DMS79 treated with DMSO at 0.1 percent for 48 hours (cell line): ENCODE measurements at regions not wholly inside any gene's neighbourhood (a gene's known extent, or its start where the extent isn't known, plus 50 kb on each side); places are given as distances from the start of the nearest gene placed in this dataset.
"Not testable (repeated sequence)": the region's sequence is repeated elsewhere in the genome, so short reads cannot be mapped to it uniquely, and the experiment has no call there.

Experiments
- DNase-seq: peaks from one replicate; lab custom pipeline; 2025; lab: John Stamatoyannopoulos, UW

DNA sequence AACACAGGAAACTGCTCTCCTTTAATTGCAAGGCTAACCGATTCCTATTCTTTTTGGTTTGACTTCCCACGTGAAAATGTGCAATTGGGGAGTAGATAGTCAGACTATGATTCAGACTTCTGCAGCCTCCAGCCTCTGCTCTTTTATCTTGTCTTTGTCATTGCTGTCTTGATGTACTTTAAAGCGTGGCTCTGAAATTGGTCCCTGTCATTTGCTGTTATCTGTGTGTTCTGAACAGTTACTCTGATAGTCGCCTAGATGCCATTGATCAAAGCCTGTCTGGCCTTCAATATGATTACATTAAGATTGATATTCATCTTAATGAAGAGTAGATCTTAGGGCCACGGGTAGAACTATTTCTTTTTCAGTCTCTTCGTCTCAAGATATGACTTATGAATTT is 799.2 kb downstream of the REEP3 start:
- DNase-seq = no peak

DNA sequence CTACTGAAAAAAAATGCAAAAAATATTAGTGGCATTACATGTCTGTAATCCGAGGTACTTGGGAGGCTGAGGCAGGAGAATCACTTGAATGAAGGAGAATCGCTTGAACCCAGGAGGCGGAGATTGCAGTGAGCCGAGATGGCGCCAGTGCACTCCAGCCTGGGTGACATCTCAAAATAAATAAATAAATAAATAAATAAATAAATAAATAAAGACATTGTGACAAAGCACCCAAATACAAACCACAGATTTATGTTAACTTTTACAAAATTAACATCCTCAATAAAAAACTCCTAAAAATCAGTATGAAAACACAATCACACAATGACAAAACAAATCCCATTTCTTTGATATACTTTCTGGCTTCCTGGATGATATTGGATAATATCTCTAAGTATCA is 808.3 kb downstream of the REEP3 start:
- no peak for DNase-seq

DNA sequence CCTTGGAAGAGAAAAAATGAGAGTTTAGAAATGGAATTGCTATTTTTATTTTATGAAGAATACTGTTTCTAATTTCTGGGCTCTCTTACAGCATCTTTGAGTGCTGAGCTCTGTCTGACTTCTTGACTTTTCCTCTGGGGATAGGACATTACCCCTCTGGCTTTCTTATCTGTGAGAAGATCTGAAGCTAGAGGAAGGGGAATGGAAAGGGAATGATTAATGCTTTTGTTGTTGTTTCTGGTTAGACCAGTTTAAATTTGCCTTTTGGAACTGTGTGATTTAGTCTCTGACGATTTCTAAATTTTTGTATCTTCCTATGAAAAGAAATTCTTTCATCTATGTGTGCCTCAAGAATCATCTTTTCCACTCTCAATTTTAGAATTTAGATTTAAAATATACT is 811.4 kb downstream of the REEP3 start:
- no peak for DNase-seq

DNA sequence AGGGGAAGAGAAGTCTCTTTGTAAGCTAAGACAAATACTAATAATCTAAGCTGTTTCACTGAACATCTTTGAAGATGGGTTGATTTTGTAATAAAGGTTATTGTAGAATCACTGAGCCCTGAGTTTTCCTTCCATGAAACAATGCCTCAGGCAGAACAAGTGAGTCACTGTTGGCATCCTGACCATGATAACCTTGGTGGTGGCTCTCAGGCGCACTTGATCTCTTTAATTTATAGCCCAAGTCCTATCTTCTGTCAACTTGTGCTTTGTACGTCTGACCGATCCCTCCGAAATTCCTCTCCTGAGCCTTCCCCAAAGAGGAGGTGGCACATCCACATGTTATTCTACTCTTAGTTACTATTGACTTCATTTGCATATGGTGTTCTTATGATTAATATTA is 812.9 kb downstream of the REEP3 start:
- no peak for DNase-seq

DNA sequence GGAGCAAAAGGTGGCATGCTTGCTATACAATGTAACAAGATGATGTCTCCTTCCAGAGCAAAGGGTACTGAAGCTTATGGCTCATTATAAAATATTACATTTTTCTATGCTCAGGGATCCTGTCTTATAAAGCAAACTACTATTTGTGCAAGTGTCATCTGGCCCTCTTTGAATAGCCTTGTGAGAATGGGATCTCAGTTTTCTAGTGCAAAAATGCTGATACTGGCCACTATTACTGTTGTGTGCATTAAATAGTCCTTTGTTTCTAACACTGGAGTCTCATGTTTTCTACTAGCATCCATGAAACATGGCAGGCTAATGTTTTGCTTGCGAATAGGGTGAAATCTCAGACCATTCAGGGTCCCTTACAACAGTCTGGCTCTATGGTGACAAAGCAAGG is 823.0 kb downstream of the REEP3 start:
- DNase-seq = no peak

DNA sequence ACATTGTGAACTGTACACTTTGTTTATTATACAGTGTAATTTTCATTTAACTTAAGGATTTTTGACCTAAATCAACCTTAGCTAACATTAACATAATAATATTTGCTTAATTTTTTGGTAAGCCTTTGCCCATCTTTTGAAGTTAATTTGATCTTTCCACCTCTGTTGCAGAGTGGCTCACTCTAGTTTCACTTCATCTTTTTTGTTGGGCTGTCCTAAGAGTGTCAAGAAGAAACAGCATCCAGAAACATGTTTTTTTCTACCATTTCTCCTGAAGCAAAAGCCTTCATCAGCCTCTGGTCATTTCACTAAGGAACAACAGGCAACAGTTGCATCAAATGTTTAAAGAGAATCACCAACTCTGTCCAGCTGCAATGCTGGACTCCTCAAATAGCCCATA is 824.7 kb downstream of the REEP3 start:
- DNase-seq = no peak

DNA sequence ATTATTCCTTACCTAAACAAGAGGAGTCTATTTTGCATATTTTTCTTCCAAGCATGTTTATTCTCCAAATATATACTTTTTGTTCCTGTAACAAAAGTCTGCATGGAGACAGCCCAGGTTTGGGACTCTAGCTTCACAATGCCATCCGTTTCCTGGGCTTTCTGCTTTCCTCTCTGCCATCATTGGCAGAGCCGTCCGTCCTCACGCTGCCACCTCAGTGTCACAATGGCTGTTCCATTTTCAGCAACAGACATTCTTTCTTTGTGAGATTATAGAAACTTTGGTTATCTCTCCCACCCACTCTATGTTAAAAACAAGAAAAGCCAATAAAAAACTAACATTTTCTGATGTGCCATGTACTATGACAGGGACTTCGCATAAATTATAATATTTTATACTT is 825.2 kb downstream of the REEP3 start:
- no peak for DNase-seq

DNA sequence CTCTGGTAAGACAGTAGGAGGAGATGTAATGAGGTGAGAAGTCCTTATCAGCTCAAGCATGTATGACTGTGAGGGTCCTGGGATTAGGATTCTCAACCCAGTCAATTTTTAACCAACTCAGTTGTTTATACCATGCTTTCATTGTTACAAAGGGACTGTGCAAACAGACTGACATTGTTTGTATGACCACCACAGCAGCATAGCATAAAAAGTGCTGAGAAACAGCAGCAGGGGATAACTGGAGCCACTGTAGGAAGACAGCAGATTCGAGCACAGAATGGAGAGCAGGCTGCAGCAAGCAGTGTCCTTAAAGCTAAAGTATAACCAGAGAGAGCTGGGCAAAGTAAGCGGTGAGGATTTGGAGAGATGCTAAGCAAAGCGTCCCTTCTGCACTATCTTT is 829.5 kb downstream of the REEP3 start:
- DNase-seq = no peak

DNA sequence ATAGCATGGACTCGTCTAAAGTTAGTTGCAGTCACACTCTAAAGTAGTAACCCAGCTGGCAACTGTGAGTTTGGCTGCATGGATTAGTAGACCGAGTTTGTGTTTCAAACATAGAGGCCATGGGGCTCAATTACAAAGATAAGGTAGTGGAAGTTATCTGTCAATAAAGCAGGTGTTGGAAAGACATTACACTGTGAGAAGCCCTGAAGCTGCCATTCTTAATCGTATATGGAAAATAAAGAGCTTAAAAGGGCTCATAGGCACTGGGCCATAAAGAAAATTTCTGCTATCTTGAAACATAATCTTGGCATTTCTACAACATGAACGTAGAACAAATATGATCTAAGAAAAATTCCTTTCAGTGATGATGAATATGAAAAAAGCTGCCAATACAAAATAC is 837.7 kb downstream of the REEP3 start:
- no peak for DNase-seq

DNA sequence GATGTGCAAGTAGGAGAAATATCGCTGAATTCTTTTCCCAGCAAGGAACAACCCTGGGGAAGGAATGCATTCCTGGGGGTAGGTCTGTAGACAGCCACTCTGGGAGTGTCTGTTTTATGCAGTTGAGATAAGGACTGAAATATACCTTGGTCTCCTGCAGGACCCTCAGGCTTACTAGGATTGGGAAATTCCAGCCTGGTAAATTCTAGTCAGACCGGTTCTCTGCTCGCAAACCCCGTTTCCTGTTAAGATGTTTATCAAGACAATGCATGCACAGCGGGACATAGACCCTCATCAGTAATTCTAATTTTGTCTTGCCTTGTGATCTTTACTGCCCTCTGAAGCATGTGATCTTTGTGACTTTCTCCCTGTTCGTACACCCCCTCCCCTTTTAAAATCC is 839.0 kb downstream of the REEP3 start:
- DNase-seq = not testable (repeated sequence)

DNA sequence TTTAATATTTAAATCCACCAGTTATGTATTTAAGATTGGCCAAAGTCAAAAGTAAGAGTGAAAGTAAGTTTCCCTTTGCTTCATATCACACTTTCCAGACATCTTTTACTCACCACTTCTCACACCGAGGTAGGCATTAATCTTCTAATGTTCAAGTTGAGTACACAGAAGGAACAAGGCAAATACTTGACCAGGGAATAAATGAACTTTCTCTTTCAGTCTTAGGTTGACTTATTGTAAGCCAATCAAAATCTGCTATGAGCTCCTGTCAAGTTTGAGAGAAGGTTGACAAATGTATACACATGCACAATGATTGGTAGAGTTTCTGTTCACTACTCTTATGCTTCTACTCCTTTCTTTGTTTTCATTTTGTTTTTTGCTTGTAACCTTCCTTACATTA is 842.5 kb downstream of the REEP3 start:
- DNase-seq = no peak

DNA sequence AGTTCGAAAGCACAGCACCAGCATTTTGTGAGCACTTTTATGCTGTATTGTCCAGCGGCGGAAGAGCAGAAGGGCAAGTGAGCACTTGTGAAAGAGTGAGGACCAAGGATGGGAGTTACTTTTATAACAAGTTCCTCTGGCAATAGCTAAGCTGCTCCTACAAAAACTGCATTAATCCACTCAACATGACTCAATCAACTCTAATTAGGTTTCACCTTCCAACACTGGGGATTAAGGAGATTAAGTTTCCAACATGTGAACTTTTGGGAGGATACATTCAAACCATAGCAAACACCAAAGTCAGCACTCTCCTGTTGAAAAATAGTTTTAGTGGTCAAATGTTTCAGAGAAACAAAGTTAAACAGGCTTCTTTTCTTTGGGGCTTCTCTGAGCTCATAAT is 844.5 kb downstream of the REEP3 start:
- no peak for DNase-seq

DNA sequence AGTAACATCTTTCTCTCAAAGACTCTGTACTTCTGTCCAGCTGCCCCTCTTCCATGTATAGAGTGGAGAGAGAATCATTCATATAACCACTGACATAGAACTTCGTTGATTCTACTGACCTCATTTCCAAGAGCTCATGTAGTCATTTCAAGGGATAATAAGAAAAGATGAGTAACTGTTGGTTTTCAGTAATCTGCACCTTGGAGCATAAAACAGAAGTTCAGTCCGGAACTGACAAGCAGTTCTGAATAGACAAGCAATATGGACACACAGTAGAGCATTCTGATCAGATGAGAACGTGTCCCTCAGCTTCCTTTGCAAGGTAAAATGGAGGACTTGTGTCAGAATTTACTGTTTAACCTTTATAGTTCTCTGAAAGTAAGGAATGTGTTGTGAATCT is 847.1 kb downstream of the REEP3 start:
- DNase-seq = no peak

DNA sequence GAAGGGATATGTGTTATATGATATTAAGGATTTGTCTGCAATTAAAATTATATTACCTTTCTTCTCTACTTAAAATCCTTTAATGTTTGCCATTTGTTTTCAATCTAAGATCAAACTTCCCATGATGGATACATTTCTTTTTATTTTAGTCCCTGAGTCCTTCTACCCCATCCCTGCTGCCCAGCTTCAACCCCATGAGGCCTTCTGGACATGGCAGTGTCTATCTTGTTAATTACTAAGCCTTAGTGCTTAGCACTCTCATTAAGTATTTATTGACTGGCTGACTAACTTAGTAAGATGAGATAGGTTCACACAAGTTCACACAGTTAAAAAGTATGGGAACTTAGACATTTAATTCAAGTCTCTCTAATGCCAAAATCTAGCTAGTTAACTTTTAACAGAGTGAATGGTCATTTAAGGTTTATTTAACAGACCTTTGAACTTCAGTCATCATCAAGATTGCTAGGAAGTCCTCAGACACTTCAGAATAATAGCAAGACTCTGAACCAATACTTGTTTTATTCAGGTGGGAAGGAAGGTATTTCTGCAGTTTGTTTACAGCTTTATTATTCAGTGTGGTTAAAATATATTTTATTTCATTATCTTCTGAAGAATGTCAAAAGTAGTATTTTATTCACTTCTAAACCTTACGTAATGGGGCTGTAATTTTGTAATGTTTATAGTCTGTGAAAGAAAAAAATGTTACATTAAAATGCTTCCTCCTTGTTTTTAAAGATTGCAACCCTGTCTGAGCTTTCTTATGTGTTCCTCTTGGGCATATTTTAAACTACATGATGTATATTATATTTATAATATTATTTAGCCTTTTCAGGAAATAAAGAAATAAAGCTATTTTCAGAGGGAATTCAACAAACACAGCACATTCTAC is 848.9 kb downstream of the REEP3 start:
- DNase-seq = no peak

DNA sequence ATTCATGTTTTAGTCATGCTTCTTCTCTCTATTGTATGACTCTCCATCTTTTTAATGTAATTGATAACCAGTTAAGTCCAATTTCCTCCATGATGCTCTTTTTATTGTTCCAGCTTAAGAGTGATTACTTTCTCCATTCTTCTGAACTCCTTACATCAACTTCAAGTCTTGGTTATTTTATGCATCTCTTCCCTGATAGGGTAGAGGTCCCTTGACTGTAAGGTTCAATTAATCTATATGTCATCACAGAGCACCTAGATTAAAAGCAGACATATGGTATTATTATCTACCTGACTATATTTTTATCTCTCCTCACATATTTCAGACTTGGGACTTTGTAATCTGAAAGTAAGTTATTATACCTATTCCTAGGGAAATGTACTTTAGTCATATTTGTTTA is 853.1 kb downstream of the REEP3 start:
- DNase-seq = no peak

DNA sequence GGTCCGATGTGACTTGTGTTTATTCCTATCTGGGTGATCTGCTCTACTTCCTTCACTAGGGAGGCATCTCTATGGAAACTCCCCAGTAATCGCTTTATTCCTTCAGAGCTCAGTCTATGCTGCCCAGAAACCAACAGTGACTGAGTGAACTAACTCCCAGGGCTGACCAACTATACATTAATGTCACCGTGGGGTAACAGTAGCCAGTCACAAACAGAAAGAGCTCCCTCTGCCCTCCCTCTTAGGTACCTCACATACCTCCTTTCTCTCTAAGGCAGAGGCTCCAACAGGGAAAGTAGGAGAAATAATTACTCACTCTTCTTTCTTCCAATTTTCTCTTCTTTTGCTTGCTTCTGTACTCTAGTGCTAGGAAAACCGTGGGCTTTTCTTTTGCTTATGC is 855.0 kb downstream of the REEP3 start:
- DNase-seq = no peak

DNA sequence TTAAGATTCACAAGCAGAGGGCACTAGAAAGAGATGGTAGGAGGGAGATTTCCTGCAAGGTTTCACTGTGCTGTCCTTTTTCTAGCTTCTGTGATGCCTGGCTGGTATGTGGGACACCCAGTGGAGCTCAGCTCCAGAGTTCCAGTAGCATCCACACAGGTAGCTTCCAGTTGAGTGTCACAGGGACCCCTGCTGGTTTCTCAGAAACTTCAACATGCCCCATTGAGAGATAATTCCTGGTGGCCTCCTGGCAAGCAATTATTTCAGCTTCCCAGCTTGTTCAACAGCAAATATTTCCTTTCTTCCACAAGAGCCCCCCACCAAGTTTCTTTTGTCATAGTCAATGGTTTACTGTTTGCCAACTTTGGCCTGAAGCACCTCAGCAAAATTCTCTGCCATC is 858.7 kb downstream of the REEP3 start:
- DNase-seq = no peak

DNA sequence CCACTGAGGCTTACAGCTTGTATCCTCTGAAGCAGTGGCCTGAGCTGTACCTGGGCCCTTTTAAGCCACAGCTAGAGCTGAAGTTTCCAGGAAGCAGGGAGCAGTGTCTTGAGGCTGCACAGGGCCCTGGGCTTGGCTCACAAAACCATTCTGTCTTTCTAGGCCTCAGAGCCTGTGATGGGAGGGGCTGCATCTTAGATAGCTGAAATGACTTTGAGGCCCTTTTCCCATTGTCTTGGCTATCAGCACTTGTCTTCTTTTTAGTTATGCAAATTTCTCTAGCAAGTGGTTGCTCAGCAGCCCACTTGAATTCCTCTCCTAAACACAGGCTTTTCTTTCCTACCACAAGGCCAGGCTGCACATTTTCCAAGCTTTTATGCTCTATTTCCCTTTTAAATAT is 864.2 kb downstream of the REEP3 start:
- DNase-seq = no peak

DNA sequence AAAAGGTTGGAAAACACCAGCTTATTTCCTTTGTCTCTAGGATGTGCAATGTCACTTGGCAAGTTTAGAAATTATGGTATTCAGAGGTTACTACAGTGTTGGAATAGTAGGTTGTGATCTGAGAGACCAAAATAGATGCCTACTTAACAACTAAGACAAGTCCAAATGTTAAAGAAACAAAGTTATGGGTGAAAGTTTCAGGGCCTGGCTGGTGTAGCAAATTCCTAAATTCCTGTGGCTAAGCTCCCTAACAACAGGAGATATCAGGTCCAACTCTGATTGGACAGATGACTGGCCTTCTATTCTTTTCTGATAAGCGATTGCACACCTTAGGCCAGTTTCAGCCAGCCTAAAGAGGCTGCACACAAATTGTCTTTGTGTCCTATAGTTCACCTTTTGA is 873.5 kb downstream of the REEP3 start:
- DNase-seq = no peak

DNA sequence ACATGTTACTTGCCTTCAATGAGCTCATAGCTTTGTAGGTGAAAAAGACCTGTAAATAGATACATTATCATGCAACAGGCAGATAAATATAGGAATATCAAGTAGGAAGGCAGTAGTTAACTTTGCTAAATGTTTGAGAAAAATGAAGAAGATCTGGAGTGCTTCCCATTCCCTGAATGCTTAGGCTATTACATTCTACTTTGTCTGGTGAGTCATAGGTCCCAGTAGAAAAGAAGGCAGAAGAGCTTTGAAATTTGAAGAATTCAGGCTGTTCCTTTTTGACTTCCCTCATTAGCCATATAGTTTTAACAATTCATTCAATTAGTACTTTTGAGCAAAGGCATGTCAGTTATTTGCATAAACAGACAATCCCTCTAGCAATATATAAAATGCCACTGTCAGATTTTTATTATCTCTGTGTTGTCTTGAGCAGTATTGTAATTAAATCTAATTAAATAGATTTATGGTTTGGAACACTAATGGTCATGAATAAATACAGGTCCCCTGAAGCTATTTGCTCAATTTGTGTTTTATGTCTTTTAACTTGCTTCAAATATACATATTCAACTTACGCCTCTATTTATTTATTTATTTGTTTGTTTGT is 875.0 kb downstream of the REEP3 start:
- DNase-seq = no peak

DNA sequence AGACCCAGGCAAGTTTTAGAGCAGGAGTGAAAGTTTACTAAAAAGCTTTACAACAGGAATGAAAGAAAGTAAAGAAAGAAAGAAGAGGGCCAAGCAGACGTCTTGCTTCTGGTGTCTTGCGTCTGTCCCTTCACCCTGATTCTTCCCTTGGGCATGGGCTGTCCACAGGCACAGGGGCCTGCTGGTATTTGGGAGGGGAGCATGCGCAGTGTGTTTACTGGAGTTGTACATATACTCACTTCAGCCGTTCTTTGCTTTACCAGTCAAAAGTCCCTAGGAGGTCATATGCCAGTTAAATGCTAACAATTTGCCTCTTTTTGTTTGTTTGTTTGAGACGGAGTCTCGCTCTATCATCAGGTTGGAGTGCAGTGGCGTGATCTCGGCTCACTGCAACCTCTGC is 875.9 kb downstream of the REEP3 start:
- no peak for DNase-seq

DNA sequence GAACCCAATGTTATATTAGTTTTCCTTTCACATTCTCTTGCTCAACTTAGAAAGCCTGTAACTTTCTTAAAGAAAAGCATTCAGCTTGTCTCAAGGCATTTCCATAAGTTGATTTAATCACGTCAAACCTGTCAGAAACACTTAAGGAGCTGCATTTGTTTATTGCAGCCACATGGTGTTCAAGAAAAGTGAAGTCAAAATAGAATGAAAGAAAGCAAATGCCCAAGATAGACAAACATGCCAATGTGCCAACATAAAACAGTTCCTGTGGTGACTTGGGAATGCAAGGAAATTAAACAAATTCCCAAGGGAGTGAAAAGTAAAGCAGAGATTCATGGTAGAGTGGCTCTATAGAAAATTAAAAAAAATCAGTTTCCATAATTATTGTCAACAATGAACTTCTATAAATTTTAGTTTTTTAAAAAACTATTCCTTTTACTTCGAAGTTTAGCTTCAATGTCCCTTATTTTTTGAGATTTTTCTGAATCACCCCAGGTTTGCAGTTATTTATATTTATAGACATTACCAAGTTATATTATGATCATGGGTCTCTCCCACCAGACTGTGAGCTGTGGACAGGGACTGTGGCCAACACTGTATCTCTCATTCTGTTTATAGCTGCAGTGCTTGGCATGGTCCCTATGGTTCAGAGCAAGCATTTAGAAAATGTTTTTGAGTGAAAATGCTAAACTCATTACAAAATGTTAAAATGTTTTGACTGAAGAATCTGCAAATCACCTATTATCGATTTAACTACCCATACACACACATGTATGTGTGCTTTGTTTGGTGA is 887.4 kb downstream of the REEP3 start:
- no peak for DNase-seq

DNA sequence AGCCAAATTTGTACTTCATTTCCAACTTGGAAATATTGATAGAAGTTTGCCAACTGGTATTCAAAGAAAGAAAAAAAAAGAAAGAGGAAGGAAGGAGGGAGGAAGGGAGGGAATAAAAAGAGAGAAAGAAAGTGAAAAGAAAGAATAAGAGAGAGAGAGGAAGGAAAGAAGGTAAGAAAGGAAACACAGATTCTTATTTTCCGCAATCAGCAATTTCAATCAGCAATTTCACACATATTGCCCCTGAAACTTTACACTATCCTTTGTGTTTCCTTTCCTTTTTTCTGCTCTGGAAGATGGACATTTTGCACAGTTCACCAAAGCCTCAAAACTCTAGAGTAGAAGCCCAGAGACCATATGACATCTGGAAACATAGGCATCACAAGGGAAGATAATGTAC is 888.1 kb downstream of the REEP3 start:
- no peak for DNase-seq
